IPS-18a (cell line): ENCODE measurements at regions not wholly inside any gene's neighbourhood (a gene's known extent, or its start where the extent isn't known, plus 50 kb on each side); places are given as distances from the start of the nearest gene placed in this dataset.

Experiments
- H3K27ac ChIP-seq: one replicate; pipeline ENCODE4 v1.5.1; 2013; ENCODE audit warnings: low read length
- H3K27me3 ChIP-seq: one replicate; pipeline ENCODE4 v1.6.1; 2013; ENCODE audit warnings: mild to moderate bottlenecking, low read length; ENCODE audit not compliant: control insufficient read depth, insufficient read depth
- H3K36me3 ChIP-seq: one replicate; pipeline ENCODE4 v1.6.1; 2013; ENCODE audit warnings: low read depth, low read length; ENCODE audit not compliant: control insufficient read depth
- H3K4me1 ChIP-seq: one replicate; pipeline ENCODE4 v1.6.1; 2013; ENCODE audit warnings: low read depth, low read length; ENCODE audit not compliant: control insufficient read depth
- H3K4me3 ChIP-seq: one replicate; pipeline ENCODE4 v1.5.1; 2013; ENCODE audit warnings: low read length
- H3K9ac ChIP-seq: one replicate; pipeline ENCODE4 v1.6.1; 2013; ENCODE audit warnings: mild to moderate bottlenecking, low read length, moderate library complexity
- H3K9me3 ChIP-seq: one replicate; pipeline ENCODE4 v1.6.1; 2013; ENCODE audit warnings: low read depth, low read length; ENCODE audit not compliant: control insufficient read depth

DNA sequence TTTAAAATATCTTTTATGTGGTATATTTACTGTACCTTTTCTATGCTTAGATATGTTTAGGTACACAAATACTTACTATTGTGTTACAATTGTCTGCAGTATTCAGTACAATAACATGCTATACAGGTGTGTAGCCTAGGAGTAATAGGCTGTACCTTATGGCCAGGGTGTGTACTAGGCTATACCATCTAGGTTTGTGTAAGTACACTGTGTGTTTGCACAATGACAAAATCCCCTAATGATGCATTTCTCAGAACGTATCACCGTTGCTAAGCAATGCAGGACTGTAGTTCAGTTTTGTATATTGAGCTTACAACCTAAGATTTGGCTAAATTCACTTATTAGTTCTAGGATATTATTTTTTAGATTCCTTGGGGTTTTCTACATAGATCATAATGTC lies 332.3 kb upstream of the HS6ST1 start:
- Histone ChIP-seq H3K4me1 (peaks cover under 1% of the 10 kb centered on the region), H3K9me3 (no peaks in the 10 kb centered on the region), H3K27ac (no peak overlapping the region), H3K27me3 (no peaks in the 10 kb centered on the region), H3K4me3 (no peak overlapping the region), H3K9ac (no peak overlapping the region), H3K36me3 (no peaks in the 10 kb centered on the region)

DNA sequence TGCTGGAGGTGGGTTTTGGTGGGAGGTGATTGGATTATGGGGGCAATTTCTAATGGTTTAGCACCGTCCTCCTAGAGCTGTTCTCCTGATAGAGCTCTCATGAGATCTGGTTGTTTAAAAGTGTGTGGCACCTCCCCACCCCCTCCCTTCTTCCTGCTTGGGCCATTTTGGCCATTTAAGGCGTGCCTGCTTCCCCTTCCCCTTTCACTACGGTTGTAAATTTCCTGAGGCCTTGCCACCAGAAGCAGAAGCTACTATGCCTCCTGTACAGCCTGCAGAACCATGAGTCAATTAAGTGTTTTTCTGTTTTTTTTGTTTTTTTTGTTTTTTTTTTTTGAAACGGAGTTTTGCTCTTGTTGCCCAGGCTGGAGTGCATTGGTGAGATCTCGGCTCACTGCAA lies 335.7 kb upstream of the HS6ST1 start:
- Histone ChIP-seq H3K9me3 (no peaks in the 10 kb centered on the region), H3K27ac (no peak overlapping the region)

DNA sequence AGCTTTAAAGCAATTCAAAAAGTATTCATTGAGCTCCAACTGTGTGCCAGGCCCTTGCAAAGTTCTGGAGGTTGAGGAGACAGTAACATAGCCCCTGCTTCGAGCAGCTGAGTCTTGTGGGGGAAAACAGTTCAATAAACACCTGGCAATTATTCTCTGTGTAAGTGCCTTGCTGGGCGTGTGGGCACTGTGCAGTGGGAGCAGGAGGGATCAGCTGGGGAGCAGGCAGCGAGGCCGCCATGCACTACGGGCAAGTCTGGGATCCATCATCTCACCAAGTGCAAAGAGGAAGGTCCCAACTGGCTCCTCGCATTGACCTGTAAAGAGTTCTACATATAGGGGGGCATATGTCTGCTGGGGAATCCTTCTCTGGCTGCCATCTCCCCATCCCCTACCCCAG lies 342.2 kb upstream of the HS6ST1 start:
- H3K9ac ChIP-seq = no peak overlapping the region
- peaks cover 5% of the 10 kb centered on the region for H3K4me1 ChIP-seq
- H3K36me3 ChIP-seq = no peaks in the 10 kb centered on the region

More for the DNA sequence above, 335.7 kb upstream of the HS6ST1 start:
- no peak overlapping the region for H3K4me3 ChIP-seq
- H3K27me3 ChIP-seq = no peaks in the 10 kb centered on the region
- no peak overlapping the region for H3K9ac ChIP-seq
- no peaks in the 10 kb centered on the region for H3K4me1 ChIP-seq
- H3K36me3 ChIP-seq = no peaks in the 10 kb centered on the region

DNA sequence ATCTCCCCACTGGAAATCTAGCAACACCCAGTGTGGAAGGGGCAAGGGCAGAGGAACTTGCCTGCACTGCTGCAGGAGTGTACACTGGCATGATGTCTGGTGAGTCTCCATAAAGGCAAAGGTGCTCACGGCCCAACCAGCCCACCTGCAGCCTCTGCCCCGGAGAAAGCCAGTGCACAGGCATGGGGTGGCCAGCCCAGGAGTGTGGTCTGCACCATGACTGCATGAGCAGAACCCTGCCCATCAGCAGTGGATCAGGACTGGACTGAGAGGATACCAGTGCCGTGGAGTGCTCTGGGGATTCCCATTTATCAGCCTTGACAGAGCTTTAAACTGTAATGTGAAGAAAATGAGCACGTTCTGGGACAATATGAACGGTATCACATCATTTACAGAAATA lies 342.6 kb upstream of the HS6ST1 start:
- Histone ChIP-seq H3K36me3 (no peaks in the 10 kb centered on the region), H3K27ac (no peak overlapping the region), H3K27me3 (no peaks in the 10 kb centered on the region), H3K4me1 (peaks cover 5% of the 10 kb centered on the region), H3K4me3 (no peak overlapping the region), H3K9me3 (no peaks in the 10 kb centered on the region), H3K9ac (no peak overlapping the region)

More for the DNA sequence above, 342.2 kb upstream of the HS6ST1 start:
- Histone ChIP-seq H3K4me3 (no peak overlapping the region), H3K9me3 (no peaks in the 10 kb centered on the region), H3K27me3 (no peaks in the 10 kb centered on the region), H3K27ac (no peak overlapping the region)

DNA sequence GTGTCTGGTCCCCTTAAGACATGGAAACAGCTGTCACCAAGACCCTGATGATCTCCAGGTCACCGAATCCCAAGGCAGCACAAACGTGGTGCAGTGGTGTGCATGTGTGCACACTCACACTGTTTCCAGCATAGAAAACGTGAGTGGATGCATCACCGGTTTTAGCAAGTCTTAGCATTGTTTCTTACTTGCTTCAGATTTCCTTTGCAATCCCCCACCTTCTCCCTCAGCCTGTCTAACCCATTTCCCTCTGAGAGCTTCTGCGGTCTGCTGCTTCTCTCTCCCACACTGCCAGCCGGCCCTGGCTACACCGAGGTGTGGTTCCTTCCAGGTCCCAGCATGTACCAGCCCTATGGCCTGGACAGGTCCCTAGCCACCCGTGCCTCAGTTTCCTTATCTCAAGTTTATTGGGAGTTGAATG lies 343.4 kb upstream of the HS6ST1 start:
- H3K9ac ChIP-seq = no peak overlapping the region
- no peak overlapping the region for H3K4me3 ChIP-seq
- no peaks in the 10 kb centered on the region for H3K27me3 ChIP-seq
- no peaks in the 10 kb centered on the region for H3K36me3 ChIP-seq
- H3K27ac ChIP-seq = no peak overlapping the region
- H3K4me1 ChIP-seq = peaks cover 5% of the 10 kb centered on the region
- no peaks in the 10 kb centered on the region for H3K9me3 ChIP-seq

DNA sequence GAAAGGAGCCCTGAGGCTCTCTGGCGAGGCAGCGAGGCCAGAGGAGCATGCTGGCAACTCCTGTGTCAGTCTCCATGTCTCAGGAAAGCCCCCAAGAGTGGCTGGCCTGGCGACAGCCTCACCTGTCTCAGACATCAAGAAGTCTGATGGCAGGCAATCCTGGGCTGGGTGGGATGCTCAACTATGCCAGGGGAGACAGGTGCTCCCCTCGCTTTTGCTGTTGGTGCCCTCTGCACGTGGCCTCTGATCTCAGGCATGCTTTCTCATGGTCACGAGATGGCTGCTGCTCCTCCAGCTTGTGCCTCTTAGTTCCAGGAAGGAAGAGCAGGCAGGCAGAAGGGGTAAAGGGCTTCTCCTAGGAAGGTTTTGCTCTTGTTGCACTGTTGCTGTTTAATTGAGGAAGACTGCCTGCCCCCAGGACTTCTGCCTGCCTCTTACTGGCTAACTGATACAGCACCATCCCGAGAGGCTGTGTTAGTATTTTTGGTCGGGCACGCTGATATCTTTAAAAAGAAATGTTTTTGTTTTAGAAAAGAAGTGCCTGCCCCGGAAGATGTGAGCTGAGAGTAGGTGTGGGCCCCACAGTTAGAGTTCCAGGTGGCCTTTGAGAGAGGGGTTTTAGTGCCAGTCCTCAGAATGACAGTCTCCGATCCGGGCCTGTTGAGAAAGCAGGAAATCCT lies 344.8 kb upstream of the HS6ST1 start:
- Histone ChIP-seq H3K4me1 (peaks cover 5% of the 10 kb centered on the region), H3K4me3 (no peak overlapping the region), H3K9ac (no peak overlapping the region), H3K9me3 (no peaks in the 10 kb centered on the region), H3K27me3 (no peaks in the 10 kb centered on the region), H3K27ac (no peak overlapping the region), H3K36me3 (no peaks in the 10 kb centered on the region)

DNA sequence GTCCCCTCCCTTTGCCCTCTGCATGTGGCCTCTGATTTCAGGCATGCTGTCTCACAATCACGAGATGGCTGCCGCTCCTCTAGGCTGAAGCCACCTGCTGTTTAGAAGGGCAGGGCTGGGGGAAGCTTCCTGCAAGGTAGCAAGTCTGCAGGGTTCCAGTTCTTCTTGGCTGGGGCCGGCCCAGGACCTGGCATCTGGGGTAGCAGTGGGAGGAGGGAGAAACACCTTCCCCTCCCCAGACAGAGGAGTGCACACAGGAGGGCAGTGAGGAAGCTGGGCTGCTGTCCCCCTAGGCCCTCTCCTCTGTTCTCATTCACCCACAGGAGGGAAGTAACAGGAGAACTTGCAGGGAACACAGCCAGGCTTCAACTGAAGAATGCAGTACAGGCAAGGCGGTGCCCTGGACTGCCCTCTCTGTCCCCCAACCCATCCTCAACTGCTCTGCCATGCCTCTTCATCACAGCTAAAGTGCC lies 345.9 kb upstream of the HS6ST1 start:
- Histone ChIP-seq H3K4me3 (no peak overlapping the region), H3K4me1 (peaks cover 5% of the 10 kb centered on the region), H3K9me3 (no peaks in the 10 kb centered on the region), H3K9ac (no peak overlapping the region), H3K27ac (no peak overlapping the region), H3K27me3 (no peaks in the 10 kb centered on the region), H3K36me3 (no peaks in the 10 kb centered on the region)

DNA sequence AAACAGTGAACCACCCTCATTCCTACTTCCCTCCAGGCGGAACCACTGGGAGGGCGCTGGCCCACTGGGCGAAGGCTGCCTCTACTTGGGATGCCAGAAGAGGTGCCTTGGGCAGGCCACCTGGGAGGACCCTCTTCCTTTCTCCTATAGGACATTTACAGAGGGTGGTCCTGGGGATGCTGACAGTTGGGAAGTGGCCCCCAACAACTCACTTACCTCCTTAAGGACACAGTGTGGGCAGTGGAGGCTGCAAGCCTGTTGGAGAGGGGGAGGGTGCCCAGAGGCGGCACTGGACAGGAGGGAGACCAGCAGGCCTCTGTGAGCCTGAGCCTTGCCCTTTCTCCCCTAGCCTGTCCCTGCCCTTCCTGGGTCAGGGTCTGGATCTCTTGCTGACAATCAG lies 346.4 kb upstream of the HS6ST1 start:
- no peak overlapping the region for H3K4me3 ChIP-seq
- H3K36me3 ChIP-seq = no peaks in the 10 kb centered on the region
- H3K9me3 ChIP-seq = no peaks in the 10 kb centered on the region
- H3K27ac ChIP-seq = no peak overlapping the region
- peaks cover 5% of the 10 kb centered on the region for H3K4me1 ChIP-seq
- H3K9ac ChIP-seq = no peak overlapping the region
- H3K27me3 ChIP-seq = no peaks in the 10 kb centered on the region

DNA sequence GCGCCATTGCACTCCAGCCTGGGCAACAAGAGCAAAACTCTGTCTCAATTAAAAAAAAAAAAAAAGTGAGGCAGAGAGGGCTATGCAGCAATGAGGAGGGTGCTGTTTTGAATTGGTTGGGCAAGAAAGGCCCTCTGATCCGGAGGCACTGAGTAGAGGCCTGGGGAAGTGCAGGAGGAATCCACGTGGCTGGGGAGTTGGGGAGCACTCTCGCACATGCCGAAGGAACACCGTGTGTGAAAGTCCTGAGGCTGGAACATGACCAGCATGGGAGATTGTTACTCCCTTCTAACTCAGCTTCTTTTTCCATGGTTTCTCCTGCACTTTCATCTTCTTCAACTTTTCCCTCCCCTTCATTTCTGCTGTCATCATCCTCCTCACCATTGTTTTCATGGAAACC lies 347.9 kb upstream of the HS6ST1 start:
- Histone ChIP-seq H3K9ac (no peak overlapping the region), H3K27me3 (no peaks in the 10 kb centered on the region), H3K27ac (no peak overlapping the region), H3K36me3 (no peaks in the 10 kb centered on the region), H3K9me3 (no peaks in the 10 kb centered on the region), H3K4me3 (no peak overlapping the region), H3K4me1 (peaks cover 5% of the 10 kb centered on the region)

DNA sequence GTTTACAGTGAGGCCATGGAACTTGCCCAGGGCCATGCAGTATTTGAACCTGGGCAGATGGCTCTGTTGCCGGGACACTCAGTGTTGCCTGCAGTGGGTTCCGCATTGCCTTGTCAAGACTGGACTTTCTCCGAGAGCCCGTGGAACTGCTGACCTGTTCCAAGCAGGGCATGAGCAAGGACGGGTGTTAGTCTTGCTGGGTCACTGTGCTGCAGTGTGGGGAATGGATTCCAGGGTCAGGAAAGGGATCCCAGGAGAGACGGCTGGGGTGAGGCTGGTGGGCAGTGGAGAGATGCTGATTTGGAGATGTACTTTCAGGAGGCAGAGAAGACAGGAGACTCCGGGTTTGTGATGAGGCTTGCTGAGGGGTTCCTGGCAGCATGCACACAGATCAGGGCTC lies 348.7 kb upstream of the HS6ST1 start:
- Histone ChIP-seq H3K27ac (no peak overlapping the region), H3K4me3 (no peak overlapping the region), H3K36me3 (no peaks in the 10 kb centered on the region), H3K9ac (no peak overlapping the region), H3K4me1 (peaks cover 5% of the 10 kb centered on the region), H3K27me3 (no peaks in the 10 kb centered on the region), H3K9me3 (no peaks in the 10 kb centered on the region)

DNA sequence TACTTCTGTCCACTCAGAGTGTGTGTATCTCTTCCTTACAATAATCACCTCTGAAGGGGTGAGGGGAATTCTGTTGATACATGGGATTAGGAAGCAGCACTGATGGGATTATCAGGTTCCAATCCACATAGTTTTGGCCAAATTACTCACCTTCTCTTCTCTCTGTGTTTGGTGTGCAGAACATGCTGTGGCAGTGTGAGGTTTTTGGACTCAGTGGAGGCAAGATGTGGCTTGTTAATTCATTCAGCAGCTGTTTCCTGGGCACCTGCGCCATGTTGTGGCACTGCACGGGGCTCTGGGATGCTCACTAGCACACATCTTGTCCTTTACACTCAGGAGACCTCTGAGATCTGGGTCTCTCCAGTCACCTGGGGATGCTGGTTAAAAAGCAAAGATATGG lies 350.3 kb upstream of the HS6ST1 start:
- no peak overlapping the region for H3K27ac ChIP-seq
- H3K4me3 ChIP-seq = no peak overlapping the region
- no peaks in the 10 kb centered on the region for H3K9me3 ChIP-seq
- no peaks in the 10 kb centered on the region for H3K36me3 ChIP-seq
- H3K4me1 ChIP-seq = peaks cover 5% of the 10 kb centered on the region
- no peaks in the 10 kb centered on the region for H3K27me3 ChIP-seq
- H3K9ac ChIP-seq = no peak overlapping the region

DNA sequence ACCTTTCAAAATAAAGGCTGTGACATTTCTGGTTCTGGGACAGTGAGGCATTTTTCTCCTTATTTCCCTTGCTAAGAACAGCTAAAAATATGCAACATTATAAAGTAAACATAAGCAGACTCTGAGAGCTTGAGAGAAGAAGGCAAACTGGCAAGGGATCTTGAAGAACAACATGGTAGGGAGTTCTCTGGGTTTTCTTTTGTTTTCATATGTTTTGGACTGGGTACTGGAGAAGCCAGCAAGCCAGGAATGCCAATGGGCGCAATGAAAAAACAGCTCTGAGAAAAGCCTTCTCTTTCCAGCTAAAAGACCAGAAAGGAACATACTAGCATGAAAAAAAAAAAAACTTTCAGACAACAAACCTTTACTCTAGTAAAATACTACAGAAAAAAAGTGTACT lies 351.4 kb upstream of the HS6ST1 start:
- no peaks in the 10 kb centered on the region for H3K27me3 ChIP-seq
- no peak overlapping the region for H3K27ac ChIP-seq
- no peak overlapping the region for H3K9ac ChIP-seq
- no peaks in the 10 kb centered on the region for H3K9me3 ChIP-seq
- H3K4me3 ChIP-seq = no peak overlapping the region
- no peaks in the 10 kb centered on the region for H3K4me1 ChIP-seq
- H3K36me3 ChIP-seq = no peaks in the 10 kb centered on the region
